ENCODE measurements at regions not wholly inside any gene's neighbourhood (a gene's known extent, or its start where the extent isn't known, plus 50 kb on each side); places are given as distances from the start of the nearest gene placed in this dataset.

- TF ChIP-seq CTCF (conservative IDR thresholded peaks at IDR 0.05) = no peak
- H3K27ac ChIP-seq = no peak overlapping the region
Observed at GRCh38 chr6:16987996-16988395, 113.9 kb upstream of the STMND1 start.

GRCh38 chr6:16985513-16986284 lies 116.2 kb upstream of the STMND1 start:
- no peak overlapping the region for H3K27ac ChIP-seq
- no peak for TF ChIP-seq CTCF (conservative IDR thresholded peaks at IDR 0.05)

- no peak overlapping the region for H3K27ac ChIP-seq
- no peak for TF ChIP-seq CTCF (conservative IDR thresholded peaks at IDR 0.05)
Observed at GRCh38 chr6:16982807-16983206, 119.0 kb upstream of the STMND1 start.

- TF ChIP-seq CTCF (conservative IDR thresholded peaks at IDR 0.05) = no peak
- H3K27ac ChIP-seq = no peak overlapping the region
Observed at GRCh38 chr6:16979677-16980370, 122.0 kb upstream of the STMND1 start.

GRCh38 chr6:16978686-16979085 lies 123.2 kb upstream of the STMND1 start:
- TF ChIP-seq CTCF (conservative IDR thresholded peaks at IDR 0.05) = no peak
- no peak overlapping the region for H3K27ac ChIP-seq

GRCh38 chr6:16976385-16977183 lies 125.3 kb upstream of the STMND1 start:
- H3K27ac ChIP-seq = no peak overlapping the region
- no peak for TF ChIP-seq CTCF (conservative IDR thresholded peaks at IDR 0.05)

Data from VCaP (cell line).